Hindlimb muscle (tissue), 1 donor: ENCODE measurements at regions not wholly inside any gene's neighbourhood (a gene's known extent, or its start where the extent isn't known, plus 50 kb on each side); places are given as distances from the start of the nearest gene placed in this dataset.

Experiments used
- DNase-seq: peaks from one replicate; pipeline ENCODE4 v3.0.0-alpha.2; 2013

DNA sequence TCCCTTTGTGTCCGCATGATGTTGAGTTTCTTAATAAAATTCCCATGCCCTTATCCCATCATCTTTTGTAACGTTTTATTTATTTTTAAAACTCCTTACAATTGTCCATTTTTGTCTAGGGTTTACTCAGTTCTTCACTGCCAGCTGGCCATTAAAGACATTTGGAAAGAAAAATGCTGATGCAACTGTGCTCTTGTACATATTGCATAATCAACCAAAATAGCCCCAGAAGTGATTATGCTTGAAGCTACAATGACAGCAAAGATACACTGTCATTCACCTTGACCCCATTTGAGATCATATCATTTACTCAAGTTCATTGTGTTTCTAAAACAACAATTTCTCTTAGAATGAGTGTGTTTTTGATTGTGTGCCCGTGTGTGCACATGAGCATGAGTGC lies 1074.6 kb upstream of the RBFOX1 start:
- no peak for DNase-seq

DNA sequence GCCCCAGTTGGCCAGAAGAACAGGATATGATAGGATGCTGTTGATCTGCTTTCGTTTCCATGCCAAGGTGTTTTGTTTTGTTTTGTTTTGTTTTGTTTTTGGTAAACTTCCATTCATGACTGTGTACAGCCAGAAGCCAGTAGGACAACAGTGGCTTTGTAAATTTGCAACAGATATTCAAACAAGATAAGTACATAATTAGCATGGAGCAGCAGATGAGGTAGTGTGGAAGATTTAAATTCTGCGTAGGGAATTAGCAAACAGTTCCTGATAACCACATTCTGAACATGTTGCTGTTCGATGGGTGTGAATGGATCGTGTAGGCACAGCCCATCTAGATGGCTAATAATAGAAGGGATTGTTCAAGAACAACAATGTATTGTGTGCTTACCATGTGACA lies 1080.1 kb upstream of the RBFOX1 start:
- no peak for DNase-seq

- DNase-seq, result no peak
These were observed 1082.1 kb upstream of the RBFOX1 start for GRCh38 chr16:6250511-6250910.

GRCh38 chr16:6249863-6250262 lies 1082.8 kb upstream of the RBFOX1 start:
- DNase-seq, result no peak

- DNase-seq, result no peak
These were observed 1084.4 kb upstream of the RBFOX1 start for GRCh38 chr16:6248199-6248598.

GRCh38 chr16:6247775-6248174 lies 1084.9 kb upstream of the RBFOX1 start:
- DNase-seq, result no peak

DNA sequence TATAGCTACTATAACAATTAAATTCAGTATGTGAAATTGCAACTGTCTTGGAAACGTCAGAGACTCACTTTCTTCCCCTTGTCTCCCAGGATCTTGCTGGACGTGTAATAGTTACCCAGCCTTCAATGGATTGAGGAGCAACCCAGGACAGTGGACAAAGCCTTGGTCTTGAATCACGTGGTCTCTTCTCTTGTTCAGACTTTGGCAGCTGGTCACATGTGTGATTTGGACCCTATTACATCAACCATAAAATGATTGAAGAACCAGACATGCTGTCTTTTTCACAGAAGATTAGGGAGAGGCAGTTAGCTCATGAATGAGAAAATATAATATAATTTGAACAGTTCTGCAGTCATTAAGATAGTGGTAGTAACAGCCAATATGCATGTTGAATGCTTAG lies 1085.5 kb upstream of the RBFOX1 start:
- no peak for DNase-seq

DNA sequence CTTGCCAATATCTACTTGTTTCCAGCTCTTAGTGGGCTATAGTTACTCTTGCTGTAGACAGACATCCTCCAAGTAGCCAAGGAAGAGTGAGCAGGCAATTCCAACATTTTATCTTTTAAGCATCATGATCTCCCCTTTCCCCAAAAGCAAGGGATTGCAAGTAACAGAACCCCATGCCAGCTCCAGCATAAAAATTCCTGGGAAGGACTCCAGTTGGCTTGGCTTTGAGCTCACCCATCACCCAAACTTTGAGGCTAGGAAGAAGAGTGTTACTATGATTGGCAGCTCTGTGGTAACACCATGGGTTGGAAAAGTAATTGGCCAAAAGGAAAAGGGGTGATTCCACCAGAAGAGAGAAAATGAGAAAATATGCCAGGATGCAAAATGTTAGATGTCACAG lies 1086.4 kb upstream of the RBFOX1 start:
- DNase-seq, result no peak

- no peak for DNase-seq
These were observed 1100.6 kb upstream of the RBFOX1 start for GRCh38 chr16:6232056-6232455.

DNA sequence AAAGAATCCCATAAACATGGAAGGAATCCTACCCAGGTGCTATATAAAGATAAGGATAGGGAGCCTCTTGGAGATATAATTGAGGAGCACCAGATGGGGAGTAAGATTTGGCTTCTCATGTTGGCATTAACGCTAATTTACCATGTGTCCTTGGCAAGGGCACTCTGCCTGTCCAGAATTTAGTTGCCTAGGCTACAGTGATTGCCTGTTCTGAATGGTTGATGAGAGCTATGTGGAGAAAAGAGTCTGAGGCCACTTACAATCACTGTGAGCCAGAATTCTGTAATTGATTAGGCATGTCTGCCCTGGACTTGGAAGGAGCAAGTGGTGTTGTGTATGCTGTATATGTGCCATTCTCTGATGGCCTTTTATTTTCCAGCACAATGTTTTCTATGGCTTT lies 1101.2 kb upstream of the RBFOX1 start:
- no peak for DNase-seq

GRCh38 chr16:6229186-6229585 lies 1103.5 kb upstream of the RBFOX1 start:
- no peak for DNase-seq

GRCh38 chr16:6218855-6219254 lies 1113.8 kb upstream of the RBFOX1 start:
- DNase-seq, result no peak

GRCh38 chr16:6216836-6217235 lies 1115.8 kb upstream of the RBFOX1 start:
- DNase-seq, result no peak

GRCh38 chr16:6211644-6212043 lies 1114.0 kb upstream of the EEF2KMT start:
- no peak for DNase-seq

- no peak for DNase-seq
These were observed 1111.8 kb upstream of the EEF2KMT start for GRCh38 chr16:6209355-6209930.

GRCh38 chr16:6207580-6207979 lies 1110.0 kb upstream of the EEF2KMT start:
- DNase-seq, result no peak

- no peak for DNase-seq
These were observed 1109.5 kb upstream of the EEF2KMT start for GRCh38 chr16:6207124-6207523.

DNA sequence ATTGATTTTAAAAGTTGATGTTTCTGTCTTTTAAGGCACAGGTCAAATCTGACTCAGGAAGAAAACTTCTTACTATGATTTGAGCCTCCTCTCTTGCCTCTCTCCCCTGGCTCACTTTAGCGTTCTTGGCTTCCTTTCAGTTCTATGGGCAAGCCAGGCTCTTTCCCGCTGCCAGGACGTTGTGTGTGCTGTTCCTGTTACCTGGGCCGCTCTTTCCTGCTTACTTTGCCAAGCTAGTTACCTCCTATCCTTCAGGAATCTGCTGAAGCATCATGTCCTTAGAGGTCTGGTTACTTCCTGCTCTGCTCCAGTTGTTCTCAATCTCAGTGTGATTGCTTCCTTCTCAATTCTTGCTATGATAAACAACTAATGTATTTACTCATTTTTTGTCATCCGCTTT lies 1108.5 kb upstream of the EEF2KMT start:
- DNase-seq, result no peak

DNA sequence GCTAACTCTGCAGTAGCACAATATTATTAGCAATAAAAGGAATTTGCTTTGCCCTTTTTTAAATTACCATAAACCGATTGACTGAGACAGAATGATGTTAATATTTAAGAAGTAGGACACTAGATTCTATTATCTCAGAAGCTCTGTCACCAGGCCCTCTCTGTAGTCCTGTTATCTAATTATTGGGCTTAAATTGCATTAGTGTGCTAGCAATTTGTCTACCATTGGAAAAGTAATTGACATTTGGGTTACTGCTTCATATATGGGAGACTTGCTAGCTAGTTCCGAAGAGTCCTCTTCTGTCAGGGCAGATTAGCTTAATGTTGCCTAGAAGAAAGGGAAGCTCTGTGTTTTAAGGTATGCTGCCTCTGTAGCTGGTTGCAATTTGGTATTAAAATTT lies 1107.3 kb upstream of the EEF2KMT start:
- DNase-seq, result no peak

DNA sequence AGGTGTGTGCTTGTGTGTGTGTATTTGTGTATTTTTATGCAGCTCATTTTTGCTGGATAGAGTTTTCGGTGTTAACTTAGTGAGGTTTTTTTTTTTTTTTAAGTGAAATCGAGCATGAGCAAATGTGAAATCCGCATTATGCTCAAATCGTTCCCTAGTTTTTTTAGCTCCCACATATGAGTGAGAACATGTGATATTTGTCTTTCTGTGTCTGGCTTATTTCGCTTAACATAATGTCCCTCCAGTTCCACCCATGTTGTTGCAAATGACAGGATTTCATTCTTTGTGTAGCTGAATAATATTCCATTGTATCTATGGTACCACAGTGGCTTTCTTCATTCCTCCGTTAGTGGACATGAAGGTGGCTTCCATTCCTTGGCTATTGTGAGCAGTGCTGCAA lies 1103.3 kb upstream of the EEF2KMT start:
- DNase-seq, result no peak

- DNase-seq, result no peak
These were observed 1102.7 kb upstream of the EEF2KMT start for GRCh38 chr16:6200271-6200670.

- DNase-seq, result no peak
These were observed 1098.4 kb upstream of the EEF2KMT start for GRCh38 chr16:6195966-6196365.

DNA sequence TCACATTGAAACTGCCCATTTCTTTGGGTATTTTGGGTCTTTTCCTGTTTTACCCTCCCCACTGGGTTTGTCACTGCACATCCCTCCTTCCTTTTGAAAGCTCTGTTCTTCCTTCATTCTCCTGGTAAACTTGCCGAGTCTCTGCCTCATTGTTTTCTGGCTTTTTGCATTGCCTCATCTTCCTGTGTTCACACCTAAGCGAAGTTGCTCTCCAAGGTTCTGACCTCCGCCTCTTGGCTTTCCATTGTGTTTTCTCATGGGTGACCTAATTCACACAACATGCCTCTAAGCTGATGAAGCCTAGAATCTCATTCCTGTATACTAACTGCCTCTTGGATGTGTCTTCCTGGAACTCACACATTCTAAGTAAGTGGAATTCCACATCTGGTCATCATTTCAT lies 1096.1 kb upstream of the EEF2KMT start:
- peak; percentile 2 for DNase-seq

DNA sequence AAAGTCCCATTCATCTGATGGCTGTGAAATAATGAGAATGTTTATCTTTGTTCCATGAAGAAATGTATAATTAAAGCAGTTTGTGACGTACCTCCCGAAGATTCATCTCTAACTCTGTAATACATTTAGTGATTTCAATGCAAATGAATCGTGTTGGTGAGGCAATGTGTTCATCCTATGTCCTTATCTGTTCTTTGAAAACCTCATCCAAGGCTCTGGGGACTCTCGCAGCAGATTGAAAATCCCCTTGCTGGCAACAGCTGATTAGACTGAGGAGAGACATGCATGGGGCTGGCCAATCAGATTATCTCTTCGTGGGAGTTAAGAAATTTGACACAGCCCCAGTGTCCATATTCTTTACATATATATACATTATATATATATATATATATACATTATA lies 1095.4 kb upstream of the EEF2KMT start:
- DNase-seq, result no peak

GRCh38 chr16:6192532-6192931 lies 1094.9 kb upstream of the EEF2KMT start:
- DNase-seq, result no peak

GRCh38 chr16:6190776-6191175 lies 1093.2 kb upstream of the EEF2KMT start:
- DNase-seq, result no peak
